ENCODE measurements at regions not wholly inside any gene's neighbourhood (a gene's known extent, or its start where the extent isn't known, plus 50 kb on each side); places are given as distances from the start of the nearest gene placed in this dataset.

GRCh38 chr14:61847861-61848260 is 85.6 kb downstream of the SNAPC1 start:
- no peak for DNase-seq (ENCODE audit: low read depth)
- TF ChIP-seq CTCF (IDR thresholded peaks at IDR 0.05; ENCODE audit: insufficient read depth, low read length) = no peak
- H3K4me3 ChIP-seq (ENCODE audit: low read depth, low read length) = no peak overlapping the region

- no peak overlapping the region for H3K4me3 ChIP-seq (ENCODE audit: low read depth, low read length)
- TF ChIP-seq CTCF (IDR thresholded peaks at IDR 0.05; ENCODE audit: insufficient read depth, low read length) = no peak
- DNase-seq (ENCODE audit: low read depth) = no peak
Measured at GRCh38 chr14:61854898-61855297, 92.7 kb downstream of the SNAPC1 start.

GRCh38 chr14:61860294-61860918 is 98.2 kb downstream of the SNAPC1 start:
- H3K4me3 ChIP-seq (ENCODE audit: low read depth, low read length) = no peak overlapping the region
- TF ChIP-seq CTCF (IDR thresholded peaks at IDR 0.05; ENCODE audit: insufficient read depth, low read length) = peak; percentile 91
- peak; percentile 43 for DNase-seq (ENCODE audit: low read depth)

- no peak for TF ChIP-seq CTCF (IDR thresholded peaks at IDR 0.05; ENCODE audit: insufficient read depth, low read length)
- no peak overlapping the region for H3K4me3 ChIP-seq (ENCODE audit: low read depth, low read length)
- no peak for DNase-seq (ENCODE audit: low read depth)
Measured at GRCh38 chr14:61861320-61861865, 99.2 kb downstream of the SNAPC1 start.

GRCh38 chr14:61864329-61864898 is 102.2 kb downstream of the SNAPC1 start:
- no peak for DNase-seq (ENCODE audit: low read depth)
- no peak for TF ChIP-seq CTCF (IDR thresholded peaks at IDR 0.05; ENCODE audit: insufficient read depth, low read length)
- no peak overlapping the region for H3K4me3 ChIP-seq (ENCODE audit: low read depth, low read length)

- no peak for DNase-seq (ENCODE audit: low read depth)
- TF ChIP-seq CTCF (IDR thresholded peaks at IDR 0.05; ENCODE audit: insufficient read depth, low read length) = no peak
- no peak overlapping the region for H3K4me3 ChIP-seq (ENCODE audit: low read depth, low read length)
Measured at GRCh38 chr14:61866932-61867920, 105.0 kb downstream of the SNAPC1 start.

Measured in fibroblast of the aortic adventitia (primary cell).